ENCODE measurements at regions not wholly inside any gene's neighbourhood (a gene's known extent, or its start where the extent isn't known, plus 50 kb on each side); places are given as distances from the start of the nearest gene placed in this dataset.
"Not testable (repeated sequence)": the region's sequence is repeated elsewhere in the genome, so short reads cannot be mapped to it uniquely, and the experiment has no call there.

DNA sequence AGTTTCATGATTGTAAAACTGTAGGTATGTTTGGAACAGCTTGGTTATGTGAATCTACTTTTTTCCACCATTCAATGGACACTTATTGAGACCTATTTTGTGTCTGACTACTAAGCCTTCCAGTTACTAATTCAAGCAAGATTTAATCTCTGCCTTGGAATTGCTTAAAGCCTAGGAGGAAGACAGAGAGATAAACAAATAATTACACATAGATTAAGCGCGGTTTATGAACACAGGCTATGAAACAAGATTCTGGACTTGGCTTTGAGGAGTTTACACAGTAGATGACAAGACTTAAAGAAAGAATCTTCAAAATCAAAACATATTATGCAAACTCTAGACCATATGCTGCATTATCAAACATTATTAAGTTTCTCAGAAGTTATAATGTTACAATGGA, 340.4 kb downstream of the RASEF start:
- DNase-seq (ENCODE audit: low spot score), result no peak

DNA sequence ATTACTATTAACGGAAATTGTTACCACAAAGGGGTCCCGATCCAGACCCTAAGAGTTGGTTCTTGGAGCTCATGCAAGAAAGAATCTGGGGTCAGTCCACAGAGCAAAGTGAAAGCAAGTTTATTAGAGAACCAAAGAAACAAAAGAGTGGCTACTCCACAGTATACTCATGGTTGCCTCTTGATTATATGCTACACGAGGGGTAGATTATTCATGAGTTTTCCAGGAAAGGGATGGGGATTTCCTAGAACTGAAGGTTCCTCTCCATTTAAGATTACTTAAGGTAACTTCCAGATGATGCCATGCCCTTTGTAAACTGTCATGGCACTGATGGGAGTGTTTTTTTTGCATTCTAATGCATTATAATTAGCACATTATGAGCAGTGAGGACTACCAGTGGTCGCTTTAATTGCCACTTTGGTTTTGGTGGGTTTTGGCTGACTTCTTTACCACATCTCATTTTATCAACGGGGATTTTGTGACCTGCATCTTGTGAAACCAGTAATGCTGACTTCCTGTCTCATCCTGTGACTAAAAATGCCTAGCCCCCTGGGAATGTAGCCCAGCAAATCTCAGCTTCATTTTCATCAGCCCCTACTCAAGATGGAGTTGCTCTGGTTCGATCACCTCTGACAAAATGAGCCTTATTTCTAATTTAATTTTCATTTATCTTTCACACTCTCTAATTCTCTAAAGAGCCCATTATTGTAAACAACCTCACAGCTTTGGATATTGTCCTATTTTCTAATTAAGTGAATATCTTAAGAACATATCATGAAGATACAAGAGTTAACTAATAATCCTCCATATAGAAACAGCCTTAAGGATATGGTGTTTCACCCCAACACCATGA, 336.3 kb downstream of the RASEF start:
- no peak for DNase-seq (ENCODE audit: low spot score)

- no peak for DNase-seq (ENCODE audit: low spot score)
These were observed 333.8 kb downstream of the RASEF start for GRCh38 chr9:82729141-82729540.

GRCh38 chr9:82729991-82730589, 332.9 kb downstream of the RASEF start:
- DNase-seq (ENCODE audit: low spot score), result no peak

DNA sequence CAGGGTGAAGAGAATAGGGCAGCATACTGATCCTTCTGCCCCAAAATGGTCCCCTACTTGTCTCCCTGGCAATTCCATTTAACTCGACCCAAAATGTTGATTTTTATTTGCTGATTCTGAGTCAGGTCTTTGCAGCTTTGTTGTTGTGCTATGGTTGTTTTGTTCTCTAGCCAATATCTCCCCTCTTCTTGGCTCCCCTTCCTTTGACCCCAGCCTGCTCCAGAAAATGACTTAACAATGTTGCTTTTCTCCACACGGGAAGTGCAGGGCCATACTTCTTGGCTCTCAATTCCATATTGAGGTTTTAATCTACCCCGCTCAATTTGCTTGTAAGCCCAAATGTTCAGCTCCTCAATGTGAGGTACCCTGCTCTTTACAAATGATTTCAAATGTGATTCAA, 330.0 kb downstream of the RASEF start:
- no peak for DNase-seq (ENCODE audit: low spot score)

DNA sequence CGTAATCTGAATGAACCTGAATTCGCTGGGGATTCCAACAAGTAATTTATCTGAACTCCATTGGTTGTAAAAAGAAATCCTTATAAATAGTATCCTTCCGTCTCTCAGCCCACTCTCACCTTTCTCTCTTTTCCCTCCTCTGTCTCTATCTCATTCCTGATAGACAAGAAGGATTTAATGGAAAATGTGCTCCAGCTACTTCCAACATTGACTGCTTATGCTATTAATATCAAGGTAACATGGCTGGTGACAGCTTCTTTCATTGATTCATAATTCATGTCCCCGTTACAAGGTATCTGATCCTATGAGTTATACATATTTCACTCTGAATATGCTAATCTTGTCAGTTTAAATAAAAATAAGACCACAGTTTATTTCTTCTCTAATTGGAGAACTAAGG, 326.8 kb downstream of the RASEF start:
- DNase-seq (ENCODE audit: low spot score), result no peak

DNA sequence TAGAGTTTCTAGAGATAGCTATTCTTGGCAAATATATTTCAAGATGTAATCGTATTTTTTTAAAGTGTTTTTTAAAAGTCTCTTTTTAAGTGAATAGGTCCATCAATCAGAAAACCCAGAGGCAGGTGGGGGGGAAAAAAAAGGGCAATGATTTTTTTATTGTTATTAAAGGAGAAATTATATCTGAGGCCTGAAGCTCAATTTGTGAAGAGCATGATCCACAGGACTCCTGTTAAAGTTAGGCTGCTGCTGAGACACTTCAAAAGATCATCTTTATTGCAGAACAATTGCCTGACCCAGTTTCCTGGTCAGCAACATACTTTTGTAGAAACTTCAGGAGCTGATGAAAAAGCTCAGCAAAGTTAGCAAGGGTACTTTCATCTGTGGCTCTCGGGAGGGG, 326.2 kb downstream of the RASEF start:
- no peak for DNase-seq (ENCODE audit: low spot score)

DNA sequence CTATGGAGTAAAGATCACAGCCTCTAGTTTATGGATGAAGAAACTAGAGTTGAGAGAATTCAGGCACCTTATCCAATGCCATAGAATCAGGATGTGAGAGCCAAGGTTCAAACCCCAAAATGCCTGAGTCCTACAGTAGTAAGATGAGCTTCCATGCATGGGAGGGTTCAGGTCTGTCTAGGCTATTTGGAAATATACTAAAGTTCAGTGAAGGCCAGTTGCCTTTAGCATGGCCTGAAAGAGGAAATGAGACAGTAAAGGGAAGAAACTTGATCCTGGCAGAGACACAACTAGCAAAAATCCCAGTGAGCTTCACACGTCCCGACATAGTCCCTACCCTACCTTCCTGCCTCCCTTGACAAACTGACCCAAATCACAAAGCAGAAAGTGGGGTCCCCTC, 317.0 kb downstream of the RASEF start:
- DNase-seq (ENCODE audit: low spot score), result no peak

GRCh38 chr9:82750411-82750913, 312.5 kb downstream of the RASEF start:
- no peak for DNase-seq (ENCODE audit: low spot score)

GRCh38 chr9:82757924-82758323, 305.0 kb downstream of the RASEF start:
- DNase-seq (ENCODE audit: low spot score), result no peak

- DNase-seq (ENCODE audit: low spot score), result no peak
These were observed 301.9 kb downstream of the RASEF start for GRCh38 chr9:82761027-82761426.

DNA sequence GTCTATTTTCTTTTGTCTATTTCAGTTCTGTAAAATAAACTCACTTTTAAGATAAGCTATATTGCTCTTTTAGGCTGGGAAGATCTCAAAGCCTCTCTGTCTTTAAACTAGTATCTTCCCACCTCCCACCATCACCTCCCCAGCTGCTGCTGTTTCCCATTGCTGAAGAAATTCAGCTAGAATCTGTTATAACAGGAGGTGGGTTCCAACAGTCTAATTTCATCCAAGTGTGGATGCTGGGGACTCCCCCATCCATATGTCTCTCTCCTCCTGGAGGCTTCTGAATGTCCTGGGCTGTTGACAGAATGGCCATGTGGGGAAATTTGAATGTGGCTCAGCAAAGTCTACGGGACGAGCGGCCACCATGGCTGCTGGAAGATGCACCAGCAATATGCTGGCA, 301.0 kb downstream of the RASEF start:
- no peak for DNase-seq (ENCODE audit: low spot score)

- peak; percentile 20 for DNase-seq (ENCODE audit: low spot score)
These were observed 299.3 kb downstream of the RASEF start for GRCh38 chr9:82763656-82764055.

- no peak for DNase-seq (ENCODE audit: low spot score)
These were observed 298.8 kb downstream of the RASEF start for GRCh38 chr9:82764061-82764668.

GRCh38 chr9:82774707-82775231, 288.2 kb downstream of the RASEF start:
- not testable (repeated sequence) for DNase-seq (ENCODE audit: low spot score)

DNA sequence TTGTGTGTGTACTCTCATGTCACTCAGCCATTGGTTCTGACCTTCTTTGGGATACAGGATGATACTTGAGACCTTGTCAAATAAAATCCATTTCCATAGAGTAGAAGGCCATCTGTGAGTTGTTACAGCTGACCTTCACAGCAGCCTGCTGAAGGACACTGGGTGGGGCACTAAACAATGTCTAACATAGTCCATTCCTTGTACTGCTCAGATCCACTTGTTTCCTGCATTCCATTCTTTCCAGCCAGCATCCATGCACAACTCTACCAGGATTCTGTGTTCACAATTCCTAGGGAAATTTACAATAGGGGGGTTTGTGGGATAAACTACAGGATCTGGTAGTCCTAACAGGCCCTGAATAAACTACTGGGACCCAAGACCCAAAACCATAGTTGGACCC, 286.4 kb downstream of the RASEF start:
- no peak for DNase-seq (ENCODE audit: low spot score)

- no peak for DNase-seq (ENCODE audit: low spot score)
These were observed 285.6 kb downstream of the RASEF start for GRCh38 chr9:82777366-82777765.

- DNase-seq (ENCODE audit: low spot score), result not testable (repeated sequence)
These were observed 284.0 kb downstream of the RASEF start for GRCh38 chr9:82778923-82779322.

- DNase-seq (ENCODE audit: low spot score), result no peak
These were observed 282.9 kb downstream of the RASEF start for GRCh38 chr9:82780017-82780416.

- no peak for DNase-seq (ENCODE audit: low spot score)
These were observed 281.0 kb downstream of the RASEF start for GRCh38 chr9:82781921-82782392.

- no peak for DNase-seq (ENCODE audit: low spot score)
These were observed 279.9 kb downstream of the RASEF start for GRCh38 chr9:82783045-82783444.

DNA sequence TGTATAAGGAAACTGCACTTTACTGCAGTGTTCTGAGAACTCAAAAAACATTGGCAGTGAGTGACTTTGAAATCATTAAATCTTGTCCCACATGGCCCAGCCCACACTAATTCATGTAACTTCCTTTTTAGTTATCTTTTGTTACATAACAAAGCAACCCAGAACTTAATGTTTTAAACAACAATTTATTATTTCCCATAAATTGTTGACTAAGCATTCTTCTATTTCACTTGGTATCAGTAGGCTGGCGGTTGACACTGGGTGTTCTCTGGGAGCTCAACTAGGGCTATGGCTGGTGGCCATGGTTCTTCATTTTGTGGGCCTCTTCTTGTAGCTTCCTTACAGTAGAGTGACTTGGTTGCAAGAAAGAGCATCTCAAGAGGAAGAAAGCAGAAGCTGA, 278.4 kb downstream of the RASEF start:
- no peak for DNase-seq (ENCODE audit: low spot score)

Measured in iPS-NIHi11 (cell line).